HepG2 (cell line): ENCODE measurements at regions not wholly inside any gene's neighbourhood (a gene's known extent, or its start where the extent isn't known, plus 50 kb on each side); places are given as distances from the start of the nearest gene placed in this dataset.

Experiments
- ATAC-seq: fragments of 200-7000 bp; cut with Tn5 transposase; 3 replicates; pipeline ENCODE4 v1.9.1; 2020; ENCODE audit warnings: mild to moderate bottlenecking, moderate library complexity
- BruUV-seq: library from RNA; stranded (reverse); fragments of 400-500 nt; replicated peaks from 2 replicates; lab custom pipeline; 2021; lab: Mats Ljungman, UMichigan
- CTCF ChIA-PET: fragments of 300-600 bp; formaldehyde crosslinking; extraction: SDS; loops from one replicate; lab custom pipeline; 2021; ENCODE audit warnings: low total read pairs, inconsistent platforms, low intra/inter-chr PET ratio; lab: Yijun Ruan, JAX
- POLR2A ChIA-PET: fragments of 350-600 bp; sonication (Branson Sonifier 250); formaldehyde crosslinking; loops from one replicate; lab custom pipeline; 2020; ENCODE audit warnings: antibody characterized with exemption, inconsistent platforms; lab: Yijun Ruan, JAX
- DNase-seq: peaks from one replicate; pipeline ENCODE4 v3.0.0-alpha.2; 2015; ENCODE audit warnings: low spot score
- FAIRE-seq: peaks from 3 replicates; lab custom pipeline; 2011; peaks lifted over from hg19 to GRCh38; lab: Jason Lieb, UNC
- H2AFZ ChIP-seq: one replicate; pipeline ENCODE4 v1.6.1; 2011; ENCODE audit warnings: low read length, inconsistent platforms
- H3K27ac ChIP-seq: fragments of 300-600 bp; 3 replicates; pipeline ENCODE4 v1.8.0; 2011; ENCODE audit warnings: mixed run types, mild to moderate bottlenecking, mixed read lengths, low read length, inconsistent platforms; ENCODE audit not compliant: insufficient read depth; ENCODE audit errors: extremely low read length
- H3K27me3 ChIP-seq, 2 experiments: fragments of 200-600 bp in 1 of 2; 2 replicates in 1 of 2; 3 replicates in 1 of 2; pipeline versions ENCODE4 v1.6.0 to v1.8.0; 2011; ENCODE audit warnings: low read length in 2 of 2, mild to moderate bottlenecking in 2 of 2, moderate library complexity in 2 of 2, inconsistent platforms in 1 of 2; ENCODE audit not compliant: insufficient read depth in 2 of 2, control insufficient read depth in 1 of 2
- H3K36me3 ChIP-seq, 2 experiments: fragments of 200-600 bp in 1 of 2; replicated peaks in 1 of 2; 2 replicates in 1 of 2; 3 replicates in 1 of 2; pipeline versions ENCODE4 v1.5.1 to v1.8.0; 2011; ENCODE audit warnings: low read length in 2 of 2, inconsistent platforms in 1 of 2; ENCODE audit not compliant: insufficient read depth in 2 of 2, control insufficient read depth in 1 of 2
- H3K4me1 ChIP-seq: 2 replicates; pipeline ENCODE4 v1.5.1; 2012; ENCODE audit warnings: low read length, inconsistent platforms; ENCODE audit not compliant: insufficient read depth
- H3K4me2 ChIP-seq: 2 replicates; pipeline ENCODE4 v1.6.0; 2011; ENCODE audit warnings: low read depth, low read length, inconsistent platforms
- H3K4me3 ChIP-seq, 3 experiments: fragments of 200-600 bp in 1 of 3; sonication (generic), shearing (Covaris generic) in 1 of 3; replicated peaks in 1 of 3; 2 replicates each; pipeline ENCODE4 v1.5.1; 2011 to 2016; ENCODE audit warnings: low read length in 3 of 3, inconsistent platforms in 2 of 3, low read depth in 2 of 3, mild to moderate bottlenecking in 2 of 3, control low read depth in 1 of 3, mixed read lengths in 1 of 3; ENCODE audit not compliant: insufficient read depth in 1 of 3
- H3K79me2 ChIP-seq: one replicate; pipeline ENCODE4 v1.6.1; 2011; ENCODE audit warnings: low read length, inconsistent platforms; ENCODE audit not compliant: insufficient read depth
- H3K9ac ChIP-seq: 2 replicates; pipeline ENCODE4 v1.6.0; 2011; ENCODE audit warnings: mild to moderate bottlenecking, low read depth, low read length, inconsistent platforms; ENCODE audit not compliant: insufficient read depth
- H3K9me3 ChIP-seq: 2 replicates; pipeline ENCODE4 v1.5.1; 2012; ENCODE audit warnings: mild to moderate bottlenecking, low read length
- H4K20me1 ChIP-seq: 2 replicates; pipeline ENCODE4 v1.6.0; 2011; ENCODE audit warnings: inconsistent platforms, mild to moderate bottlenecking, low read length, moderate library complexity; ENCODE audit not compliant: insufficient read depth
- CC2D1A ChIP-seq: sonication (generic); formaldehyde crosslinking; IDR thresholded peaks from 2 replicates; pipeline ENCODE4 v1.8.1; 2023; ENCODE audit warnings: mild to moderate bottlenecking, missing genetic modification reagents
- FUBP1 ChIP-seq: sonication (generic); formaldehyde crosslinking; IDR thresholded peaks from 2 replicates; pipeline ENCODE4 v1.5.1; 2020; ENCODE audit warnings: missing genetic modification reagents, mild to moderate bottlenecking, borderline replicate concordance
- HMGXB3 ChIP-seq: sonication (generic); formaldehyde crosslinking; IDR thresholded peaks from 2 replicates; pipeline ENCODE4 v1.4.0; 2020; ENCODE audit warnings: missing genetic modification reagents, borderline replicate concordance
- HNRNPLL ChIP-seq: fragments of 200-400 bp; formaldehyde crosslinking; IDR thresholded peaks from 2 replicates; pipeline ENCODE4 v1.6.1; 2017; ENCODE audit warnings: mild to moderate bottlenecking, low read depth, low read length; ENCODE audit not compliant: poor library complexity, severe bottlenecking
- HOXD1 ChIP-seq: sonication (generic); formaldehyde crosslinking; IDR thresholded peaks from 2 replicates; pipeline ENCODE4 v1.5.0; 2020; ENCODE audit warnings: missing genetic modification reagents
- ISX ChIP-seq: sonication (generic); formaldehyde crosslinking; conservative IDR thresholded peaks from 2 replicates; pipeline ENCODE4 v1.5.0; 2020; ENCODE audit warnings: missing genetic modification reagents
- RNF2 ChIP-seq: fragments of 450-650 bp; conservative IDR thresholded peaks from 2 replicates; pipeline ENCODE4 v1.6.1; 2016; ENCODE audit warnings: low read depth
- RXRB ChIP-seq: IDR thresholded peaks from 2 replicates; pipeline ENCODE4 v1.6.1; 2016; ENCODE audit warnings: borderline replicate concordance, missing genetic modification reagents, missing compliant biosample characterization
- SNAPC5 ChIP-seq: sonication (generic); formaldehyde crosslinking; IDR thresholded peaks from 2 replicates; pipeline ENCODE4 v1.8.1; 2023; ENCODE audit warnings: mild to moderate bottlenecking, missing genetic modification reagents, borderline replicate concordance
- ZBTB46 ChIP-seq: sonication (generic); formaldehyde crosslinking; IDR thresholded peaks from 2 replicates; pipeline ENCODE4 v1.4.0; 2020; ENCODE audit warnings: mild to moderate bottlenecking, missing genetic modification reagents, borderline replicate concordance
- ZKSCAN5 ChIP-seq: sonication (generic); formaldehyde crosslinking; IDR thresholded peaks from 2 replicates; pipeline ENCODE4 v1.5.1; 2020; ENCODE audit warnings: mild to moderate bottlenecking, missing genetic modification reagents
- ZNF24 ChIP-seq: fragments of 450-650 bp; IDR thresholded peaks from 2 replicates; pipeline ENCODE4 v1.6.1; 2017; ENCODE audit warnings: antibody characterized with exemption, mild to moderate bottlenecking
- ZNF335 ChIP-seq: sonication (generic); formaldehyde crosslinking; IDR thresholded peaks from 2 replicates; pipeline ENCODE4 v1.4.0; 2020; ENCODE audit warnings: missing genetic modification reagents
- ZNF446 ChIP-seq: sonication (generic); formaldehyde crosslinking; IDR thresholded peaks from 2 replicates; pipeline ENCODE4 v1.5.0; 2020; ENCODE audit warnings: mild to moderate bottlenecking, missing genetic modification reagents
- ZNF691 ChIP-seq: sonication (generic); formaldehyde crosslinking; IDR thresholded peaks from 2 replicates; pipeline ENCODE4 v1.4.0; 2020; ENCODE audit warnings: missing genetic modification reagents, low read depth, mild to moderate bottlenecking, borderline replicate concordance
- ZSCAN31 ChIP-seq: sonication (generic); formaldehyde crosslinking; IDR thresholded peaks from 2 replicates; pipeline ENCODE4 v1.5.0; 2020; ENCODE audit warnings: low read depth, mild to moderate bottlenecking, missing genetic modification reagents
- WGBS: methylation state at CpG from one replicate; pipeline ENCODE4 v1.1.6; 2017; ENCODE audit warnings: low lambda C conversion rate; 5-methylcytosine and 5-hydroxymethylcytosine counted together
- in situ Hi-C: cut with HindIII; loops from 2 replicates; pipeline ENCODE4 v1.10.0; 2017; ENCODE audit warnings: low pct_unique_long_range_greater_than_20kb; ENCODE audit not compliant: extremely low pct_ligation_motif_present
- intact Hi-C: fragments of 100-400 bp; cut with micrococcal nuclease; formaldehyde crosslinking; loops from one replicate; pipeline ENCODE4 v1.10.0; 2022; ENCODE audit not compliant: unreplicated experiment

- TF ChIP-seq ZBTB46 (CRISPR knock-in tag) (no peak), RNF2 (no peak), ZKSCAN5 (CRISPR knock-in tag) (no peak), HOXD1 (no peak), ZNF446 (CRISPR knock-in tag) (no peak), HMGXB3 (CRISPR knock-in tag) (no peak), ZNF335 (CRISPR knock-in tag) (no peak)
These were observed 1482.8 kb downstream of the SLITRK5 start (continued) for GRCh38 chr13:89153941-89154340.

GRCh38 chr13:89163096-89163495 lies 1491.9 kb downstream of the SLITRK5 start:
- no peak overlapping the region for H3K27ac ChIP-seq
- in situ Hi-C loops, result no loop called here
- no peak overlapping the region for H3K4me3 ChIP-seq
- no peak for FAIRE-seq
- no peaks in the 10 kb centered on the region for H3K27me3 ChIP-seq
- CTCF ChIA-PET, result no interaction called here
- WGBS, result 64% methylated on average over 11 of the region's 16 CpGs
- no peak for ATAC-seq
- H3K9ac ChIP-seq, result no peak overlapping the region
- no peak overlapping the region for H3K4me2 ChIP-seq
- H3K79me2 ChIP-seq, result no peaks in the 10 kb centered on the region
- POLR2A ChIA-PET, result no interaction called here
- no peak for DNase-seq
- BruUV-seq, result no TSS peak
- no peaks in the 10 kb centered on the region for H3K36me3 ChIP-seq
- H3K9me3 ChIP-seq, result no peaks in the 10 kb centered on the region
- no peaks in the 10 kb centered on the region for H4K20me1 ChIP-seq
- intact Hi-C loops, result no loop called here
- no peaks in the 10 kb centered on the region for H3K4me1 ChIP-seq
- H2AFZ ChIP-seq, result no peak overlapping the region
- TF ChIP-seq ZNF24 (no peak), FUBP1 (CRISPR knock-in tag) (no peak), RXRB (CRISPR knock-in tag) (no peak), ZSCAN31 (no peak), ZNF691 (no peak), SNAPC5 (CRISPR knock-in tag) (no peak), CC2D1A (CRISPR knock-in tag) (no peak), ISX (no peak), HNRNPLL (no peak)
